ENCODE measurements at regions not wholly inside any gene's neighbourhood (a gene's known extent, or its start where the extent isn't known, plus 50 kb on each side); places are given as distances from the start of the nearest gene placed in this dataset.

- H3K4me3 ChIP-seq (IDR thresholded peaks at IDR 0.05; ENCODE audit: insufficient read depth, low read depth, low read length): no peak overlapping the region
- peaks cover 6% of the 10 kb centered on the region for H3K4me1 ChIP-seq (ENCODE audit: low read depth, poor library complexity, severe bottlenecking)
- no peak overlapping the region for H3K9ac ChIP-seq
- H3K79me2 ChIP-seq (ENCODE audit: insufficient read depth, low read depth): no peaks in the 10 kb centered on the region
- H4K20me1 ChIP-seq (ENCODE audit: insufficient read depth): no peaks in the 10 kb centered on the region
- no peaks in the 10 kb centered on the region for H3K27me3 ChIP-seq (ENCODE audit: insufficient read depth, low read depth)
- no peak overlapping the region for H2AFZ ChIP-seq (ENCODE audit: low read depth)
- H3K4me2 ChIP-seq: no peak overlapping the region
- TF ChIP-seq CTCF (conservative IDR thresholded peaks at IDR 0.05; ENCODE audit: low read depth, low read length): no peak
- no peaks in the 10 kb centered on the region for H3K36me3 ChIP-seq (ENCODE audit: insufficient read depth)
- no peak overlapping the region for H3K27ac ChIP-seq
Observed at GRCh38 chr2:120953843-120954584, 218.3 kb downstream of the GLI2 start.

GRCh38 chr2:120954939-120955338 lies 219.3 kb downstream of the GLI2 start:
- Histone ChIP-seq H2AFZ (ENCODE audit: low read depth) (no peak overlapping the region), H3K4me3 (IDR thresholded peaks at IDR 0.05; ENCODE audit: insufficient read depth, low read depth, low read length) (no peak overlapping the region), H3K27ac (no peak overlapping the region), H3K4me2 (no peak overlapping the region), H4K20me1 (ENCODE audit: insufficient read depth) (no peaks in the 10 kb centered on the region), H3K9ac (no peak overlapping the region), H3K4me1 (ENCODE audit: low read depth, poor library complexity, severe bottlenecking) (peaks cover 6% of the 10 kb centered on the region), H3K27me3 (ENCODE audit: insufficient read depth, low read depth) (no peaks in the 10 kb centered on the region), H3K36me3 (ENCODE audit: insufficient read depth) (no peaks in the 10 kb centered on the region), H3K79me2 (ENCODE audit: insufficient read depth, low read depth) (no peaks in the 10 kb centered on the region)
- no peak for TF ChIP-seq CTCF (conservative IDR thresholded peaks at IDR 0.05; ENCODE audit: low read depth, low read length)

GRCh38 chr2:120955427-120955826 lies 219.8 kb downstream of the GLI2 start:
- H3K4me2 ChIP-seq: no peak overlapping the region
- H3K36me3 ChIP-seq (ENCODE audit: insufficient read depth): no peaks in the 10 kb centered on the region
- no peak overlapping the region for H3K4me3 ChIP-seq (IDR thresholded peaks at IDR 0.05; ENCODE audit: insufficient read depth, low read depth, low read length)
- no peak overlapping the region for H3K27ac ChIP-seq
- no peaks in the 10 kb centered on the region for H3K79me2 ChIP-seq (ENCODE audit: insufficient read depth, low read depth)
- no peak for TF ChIP-seq CTCF (conservative IDR thresholded peaks at IDR 0.05; ENCODE audit: low read depth, low read length)
- no peaks in the 10 kb centered on the region for H4K20me1 ChIP-seq (ENCODE audit: insufficient read depth)
- H2AFZ ChIP-seq (ENCODE audit: low read depth): no peak overlapping the region
- no peaks in the 10 kb centered on the region for H3K27me3 ChIP-seq (ENCODE audit: insufficient read depth, low read depth)
- H3K4me1 ChIP-seq (ENCODE audit: low read depth, poor library complexity, severe bottlenecking): peaks cover 1% of the 10 kb centered on the region
- H3K9ac ChIP-seq: no peak overlapping the region

- Histone ChIP-seq H3K27ac (no peak overlapping the region), H4K20me1 (ENCODE audit: insufficient read depth) (no peaks in the 10 kb centered on the region), H3K4me2 (no peak overlapping the region), H2AFZ (ENCODE audit: low read depth) (no peak overlapping the region), H3K4me3 (IDR thresholded peaks at IDR 0.05; ENCODE audit: insufficient read depth, low read depth, low read length) (no peak overlapping the region), H3K79me2 (ENCODE audit: insufficient read depth, low read depth) (no peaks in the 10 kb centered on the region), H3K4me1 (ENCODE audit: low read depth, poor library complexity, severe bottlenecking) (no peaks in the 10 kb centered on the region), H3K9ac (no peak overlapping the region), H3K27me3 (ENCODE audit: insufficient read depth, low read depth) (no peaks in the 10 kb centered on the region), H3K36me3 (ENCODE audit: insufficient read depth) (no peaks in the 10 kb centered on the region)
- no peak for TF ChIP-seq CTCF (conservative IDR thresholded peaks at IDR 0.05; ENCODE audit: low read depth, low read length)
Observed at GRCh38 chr2:120956486-120957156, 221.0 kb downstream of the GLI2 start.

All from KMS-11 (cell line).